Panc1 (cell line): ENCODE measurements at regions not wholly inside any gene's neighbourhood (a gene's known extent, or its start where the extent isn't known, plus 50 kb on each side); places are given as distances from the start of the nearest gene placed in this dataset.

Source experiments
- ATAC-seq: fragments of 200-7000 bp; cut with Tn5 transposase; 2 replicates; pipeline ENCODE4 v1.9.1; 2020; ENCODE audit warnings: mild to moderate bottlenecking, moderate library complexity
- BruUV-seq: library from RNA; stranded (reverse); fragments of 400-500 nt; replicated peaks from 2 replicates; lab custom pipeline; 2021; lab: Mats Ljungman, UMichigan
- CTCF ChIA-PET: fragments of 300-600 bp; sonication (Branson Sonifier 250); formaldehyde crosslinking; loops from one replicate; lab custom pipeline; 2022; ENCODE audit warnings: antibody characterized with exemption; lab: Charles Lee
- POLR2A ChIA-PET: fragments of 300-600 bp; sonication (Branson Sonifier 250); formaldehyde crosslinking; loops from one replicate; lab custom pipeline; 2022; ENCODE audit warnings: antibody characterized with exemption; lab: Charles Lee
- DNase-seq: peaks from one replicate; pipeline ENCODE4 v3.0.0-alpha.2; 2010; ENCODE audit warnings: low read depth, low spot score
- H3K27ac ChIP-seq: 2 replicates; pipeline ENCODE4 v1.5.1; 2011; ENCODE audit warnings: mild to moderate bottlenecking, low read length, inconsistent platforms
- H3K27me3 ChIP-seq: fragments of 200-500 bp; sonication (Bioruptor generic); 2 replicates; pipeline ENCODE4 v1.6.0; 2014; ENCODE audit warnings: low read length, inconsistent platforms; ENCODE audit not compliant: control insufficient read depth, insufficient read depth
- H3K36me3 ChIP-seq: fragments of 200-500 bp; sonication (Bioruptor generic); 2 replicates; pipeline ENCODE4 v1.5.1; 2014; ENCODE audit warnings: inconsistent platforms, mild to moderate bottlenecking, low read length, moderate library complexity; ENCODE audit not compliant: control insufficient read depth, insufficient read depth
- H3K4me1 ChIP-seq: 2 replicates; pipeline ENCODE4 v1.5.1; 2011; ENCODE audit warnings: inconsistent platforms, mild to moderate bottlenecking, low read length, moderate library complexity; ENCODE audit not compliant: control insufficient read depth, insufficient read depth
- H3K4me3 ChIP-seq, 2 experiments: 2 replicates each; pipeline ENCODE4 v1.5.1; 2011 to 2012; ENCODE audit warnings: low read depth in 2 of 2, low read length in 2 of 2, mild to moderate bottlenecking in 2 of 2, inconsistent platforms in 1 of 2, moderate library complexity in 1 of 2
- H3K9me3 ChIP-seq: fragments of 200-500 bp; sonication (Bioruptor generic); 2 replicates; pipeline ENCODE4 v1.5.1; 2014; ENCODE audit warnings: low read depth, mild to moderate bottlenecking, inconsistent platforms, low read length, moderate library complexity; ENCODE audit not compliant: control insufficient read depth, insufficient read depth
- CTCF ChIP-seq: fragments of 450-650 bp; IDR thresholded peaks from 2 replicates; pipeline ENCODE4 v1.5.1; 2017; ENCODE audit warnings: mild to moderate bottlenecking
- POLR2AphosphoS5 ChIP-seq: IDR thresholded peaks from 2 replicates; pipeline ENCODE4 v1.6.1; 2012; ENCODE audit warnings: mild to moderate bottlenecking, low read depth, low read length, moderate library complexity
- REST ChIP-seq, 2 experiments: IDR thresholded peaks; 2 replicates each; pipeline ENCODE4 v1.6.1; 2011 to 2012; ENCODE audit warnings: low read depth in 2 of 2, control low read depth in 1 of 2, low read length in 1 of 2, mild to moderate bottlenecking in 1 of 2, moderate library complexity in 1 of 2; ENCODE audit not compliant: insufficient read depth in 1 of 2
- SIN3A ChIP-seq: IDR thresholded peaks from 2 replicates; pipeline ENCODE4 v1.6.1; 2012; ENCODE audit warnings: low read depth, mild to moderate bottlenecking, low read length, moderate library complexity, borderline replicate concordance; ENCODE audit not compliant: insufficient read depth
- TCF7L2 ChIP-seq: IDR thresholded peaks from 2 replicates; pipeline ENCODE4 v1.6.1; 2011; ENCODE audit warnings: mild to moderate bottlenecking, low read depth, low read length, inconsistent platforms
- in situ Hi-C: cut with HindIII; loops from 2 replicates; pipeline ENCODE4 v1.10.0; 2016; ENCODE audit warnings: low sequenced_read_pairs, low pct_unique_long_range_greater_than_20kb
- intact Hi-C: fragments of 100-400 bp; cut with micrococcal nuclease; formaldehyde crosslinking; loops from one replicate; pipeline ENCODE4 v1.10.0; 2022; ENCODE audit not compliant: unreplicated experiment

GRCh38 chr1:170367615-170368014, 164.4 kb upstream of the GORAB start:
- TF ChIP-seq CTCF (no peak), TCF7L2 (no peak), REST (IDR thresholded peaks at IDR 0.05; ENCODE audit: insufficient read depth in 1 of 2, low read depth in 2 of 2, low read length in 1 of 2) (no peak), SIN3A (no peak), POLR2AphosphoS5 (no peak)
- DNase-seq, result no peak
- in situ Hi-C loops (no loop called here), intact Hi-C loops (no loop called here)
- Histone ChIP-seq H3K4me3 (no peak overlapping the region), H3K4me1 (no peaks in the 10 kb centered on the region), H3K9me3 (no peaks in the 10 kb centered on the region), H3K36me3 (no peaks in the 10 kb centered on the region), H3K27ac (no peak overlapping the region), H3K27me3 (no peaks in the 10 kb centered on the region)
- no peak for ATAC-seq
- POLR2A ChIA-PET, result interaction anchor here (0.5 kb wide), 1 partner anchor 422 kb away, joined by 3 read pairs; no protein-coding TSS in a partner anchor
- CTCF ChIA-PET, result no interaction called here
- BruUV-seq, result no TSS peak

- no TSS peak for BruUV-seq
- H3K9me3 ChIP-seq, result no peaks in the 10 kb centered on the region
- POLR2A ChIA-PET, result no interaction called here
- CTCF ChIA-PET, result no interaction called here
- H3K36me3 ChIP-seq, result no peaks in the 10 kb centered on the region
- TF ChIP-seq CTCF (no peak), TCF7L2 (no peak), POLR2AphosphoS5 (no peak), REST (IDR thresholded peaks at IDR 0.05; ENCODE audit: insufficient read depth in 1 of 2, low read depth in 2 of 2, low read length in 1 of 2) (no peak), SIN3A (no peak)
- in situ Hi-C loops, result no loop called here
- DNase-seq (no peak), ATAC-seq (no peak)
- intact Hi-C loops, result no loop called here
- H3K4me1 ChIP-seq, result no peaks in the 10 kb centered on the region
- H3K27me3 ChIP-seq, result no peaks in the 10 kb centered on the region
- H3K4me3 ChIP-seq, result no peak overlapping the region
- no peak overlapping the region for H3K27ac ChIP-seq
Measured at GRCh38 chr1:170369000-170369399, 163.0 kb upstream of the GORAB start.
